ENCODE measurements at regions not wholly inside any gene's neighbourhood (a gene's known extent, or its start where the extent isn't known, plus 50 kb on each side); places are given as distances from the start of the nearest gene placed in this dataset.
"Not testable (repeated sequence)": the region's sequence is repeated elsewhere in the genome, so short reads cannot be mapped to it uniquely, and the experiment has no call there.

DNA sequence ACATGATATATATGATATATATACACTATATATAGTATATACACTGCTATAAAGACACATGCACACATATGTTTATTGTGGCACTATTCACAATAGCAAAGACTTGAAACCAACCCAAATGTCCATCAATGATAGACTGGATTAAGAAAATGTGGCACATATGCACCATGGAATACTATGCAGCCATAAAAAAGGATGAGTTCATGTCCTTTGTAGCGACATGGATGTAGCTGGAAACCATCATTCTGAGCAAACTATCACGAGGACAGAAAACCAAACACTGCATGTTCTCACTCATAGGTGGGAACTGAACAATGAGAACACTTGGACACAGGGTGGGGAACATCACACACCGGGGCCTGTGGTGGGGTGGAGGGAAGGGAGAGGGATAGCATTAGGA is 190.3 kb upstream of the BET1 start:
- TF ChIP-seq, protein P1, sequence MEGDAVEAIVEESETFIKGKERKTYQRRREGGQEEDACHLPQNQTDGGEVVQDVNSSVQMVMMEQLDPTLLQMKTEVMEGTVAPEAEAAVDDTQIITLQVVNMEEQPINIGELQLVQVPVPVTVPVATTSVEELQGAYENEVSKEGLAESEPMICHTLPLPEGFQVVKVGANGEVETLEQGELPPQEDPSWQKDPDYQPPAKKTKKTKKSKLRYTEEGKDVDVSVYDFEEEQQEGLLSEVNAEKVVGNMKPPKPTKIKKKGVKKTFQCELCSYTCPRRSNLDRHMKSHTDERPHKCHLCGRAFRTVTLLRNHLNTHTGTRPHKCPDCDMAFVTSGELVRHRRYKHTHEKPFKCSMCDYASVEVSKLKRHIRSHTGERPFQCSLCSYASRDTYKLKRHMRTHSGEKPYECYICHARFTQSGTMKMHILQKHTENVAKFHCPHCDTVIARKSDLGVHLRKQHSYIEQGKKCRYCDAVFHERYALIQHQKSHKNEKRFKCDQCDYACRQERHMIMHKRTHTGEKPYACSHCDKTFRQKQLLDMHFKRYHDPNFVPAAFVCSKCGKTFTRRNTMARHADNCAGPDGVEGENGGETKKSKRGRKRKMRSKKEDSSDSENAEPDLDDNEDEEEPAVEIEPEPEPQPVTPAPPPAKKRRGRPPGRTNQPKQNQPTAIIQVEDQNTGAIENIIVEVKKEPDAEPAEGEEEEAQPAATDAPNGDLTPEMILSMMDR (conservative IDR thresholded peaks at IDR 0.05; ENCODE audit: low read length): not testable (repeated sequence)
- not testable (repeated sequence) for TF ChIP-seq EZH2phosphoT487 (IDR thresholded peaks at IDR 0.05; ENCODE audit: borderline replicate concordance, low read depth, low read length)

Data from OCI-LY7 (cell line).